AG08395 (cell line): ENCODE measurements at regions not wholly inside any gene's neighbourhood (a gene's known extent, or its start where the extent isn't known, plus 50 kb on each side); places are given as distances from the start of the nearest gene placed in this dataset.
"Not testable (repeated sequence)": the region's sequence is repeated elsewhere in the genome, so short reads cannot be mapped to it uniquely, and the experiment has no call there.

Experiments used
- DNase-seq: peaks from one replicate; pipeline ENCODE4 v3.0.0; 2012; ENCODE audit warnings: mixed read lengths, low spot score

GRCh38 chr3:105296182-105296822, 70.4 kb upstream of the ALCAM start:
- not testable (repeated sequence) for DNase-seq

GRCh38 chr3:105304487-105304886, 62.2 kb upstream of the ALCAM start:
- DNase-seq = peak; percentile 12

GRCh38 chr3:105315144-105315543, 51.6 kb upstream of the ALCAM start:
- no peak for DNase-seq

- no peak for DNase-seq
Observed at GRCh38 chr3:105315815-105316214, 50.9 kb upstream of the ALCAM start.

- DNase-seq = no peak
Observed at GRCh38 chr3:105316331-105316730, 50.4 kb upstream of the ALCAM start.
